ENCODE measurements at regions not wholly inside any gene's neighbourhood (a gene's known extent, or its start where the extent isn't known, plus 50 kb on each side); places are given as distances from the start of the nearest gene placed in this dataset.

GRCh38 chr14:101362529-101363260, 198.6 kb upstream of the DIO3 start:
- TF ChIP-seq CTCF (IDR thresholded peaks at IDR 0.05): no peak
- TF ChIP-seq POLR2AphosphoS5 (IDR thresholded peaks at IDR 0.05): no peak
- no peak for TF ChIP-seq POLR2A (IDR thresholded peaks at IDR 0.05)

Data from prostate gland (tissue), 2 donors.